ENCODE measurements at regions not wholly inside any gene's neighbourhood (a gene's known extent, or its start where the extent isn't known, plus 50 kb on each side); places are given as distances from the start of the nearest gene placed in this dataset.
"Not testable (repeated sequence)": the region's sequence is repeated elsewhere in the genome, so short reads cannot be mapped to it uniquely, and the experiment has no call there.

DNA sequence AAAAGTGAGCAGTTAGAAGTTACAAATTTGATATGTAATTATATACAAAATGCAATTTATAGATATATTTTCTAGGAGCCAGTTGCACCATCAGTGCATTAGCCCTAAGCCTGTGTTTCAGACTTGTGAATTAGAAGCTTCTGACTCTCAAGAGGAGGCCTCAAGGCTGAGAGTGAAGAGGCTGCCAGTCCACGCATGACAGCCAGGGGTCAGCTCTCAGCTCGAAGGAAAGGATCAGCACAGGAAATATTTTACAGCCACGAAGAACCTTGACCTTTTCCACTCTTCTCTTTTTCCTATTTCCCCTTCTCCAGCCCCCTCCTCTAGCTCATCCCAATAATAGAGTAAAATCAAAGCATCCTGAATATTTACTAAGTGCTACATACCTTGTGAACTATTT lies 642.4 kb downstream of the TRIML1 start:
- H3K9me3 ChIP-seq (replicated peaks; ENCODE audit: insufficient read depth, low read length): no peaks in the 10 kb centered on the region
- H4K20me1 ChIP-seq (ENCODE audit: insufficient read depth, low read length): no peaks in the 10 kb centered on the region
- H3K4me3 ChIP-seq (ENCODE audit: low read length): no peak overlapping the region
- H3K79me2 ChIP-seq (ENCODE audit: low read length): no peaks in the 10 kb centered on the region
- no peak overlapping the region for H3K27ac ChIP-seq (ENCODE audit: low read length)
- no peak overlapping the region for H3K9ac ChIP-seq (ENCODE audit: low read length)
- no peaks in the 10 kb centered on the region for H3K27me3 ChIP-seq (replicated peaks; ENCODE audit: insufficient read depth, low read length)
- TF ChIP-seq, protein P1, sequence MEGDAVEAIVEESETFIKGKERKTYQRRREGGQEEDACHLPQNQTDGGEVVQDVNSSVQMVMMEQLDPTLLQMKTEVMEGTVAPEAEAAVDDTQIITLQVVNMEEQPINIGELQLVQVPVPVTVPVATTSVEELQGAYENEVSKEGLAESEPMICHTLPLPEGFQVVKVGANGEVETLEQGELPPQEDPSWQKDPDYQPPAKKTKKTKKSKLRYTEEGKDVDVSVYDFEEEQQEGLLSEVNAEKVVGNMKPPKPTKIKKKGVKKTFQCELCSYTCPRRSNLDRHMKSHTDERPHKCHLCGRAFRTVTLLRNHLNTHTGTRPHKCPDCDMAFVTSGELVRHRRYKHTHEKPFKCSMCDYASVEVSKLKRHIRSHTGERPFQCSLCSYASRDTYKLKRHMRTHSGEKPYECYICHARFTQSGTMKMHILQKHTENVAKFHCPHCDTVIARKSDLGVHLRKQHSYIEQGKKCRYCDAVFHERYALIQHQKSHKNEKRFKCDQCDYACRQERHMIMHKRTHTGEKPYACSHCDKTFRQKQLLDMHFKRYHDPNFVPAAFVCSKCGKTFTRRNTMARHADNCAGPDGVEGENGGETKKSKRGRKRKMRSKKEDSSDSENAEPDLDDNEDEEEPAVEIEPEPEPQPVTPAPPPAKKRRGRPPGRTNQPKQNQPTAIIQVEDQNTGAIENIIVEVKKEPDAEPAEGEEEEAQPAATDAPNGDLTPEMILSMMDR (IDR thresholded peaks at IDR 0.05; ENCODE audit: low read length): peak; percentile 47
- no peak for TF ChIP-seq EZH2 (optimal IDR thresholded peaks at IDR 0.05; ENCODE audit: low read depth, low read length)
- H3K4me1 ChIP-seq (ENCODE audit: low read length): no peaks in the 10 kb centered on the region
- H3F3A ChIP-seq (ENCODE audit: insufficient read depth, low read length): no peaks in the 10 kb centered on the region
- H3K9me2 ChIP-seq (replicated peaks; ENCODE audit: insufficient read depth, low read length): no peaks in the 10 kb centered on the region
- no peaks in the 10 kb centered on the region for H3K36me3 ChIP-seq (replicated peaks; ENCODE audit: insufficient read depth, low read length)
- DNase-seq: peak; percentile 14
- H2AFZ ChIP-seq (ENCODE audit: low read length): no peak overlapping the region
- H3K4me2 ChIP-seq (ENCODE audit: low read depth, low read length): no peak overlapping the region

DNA sequence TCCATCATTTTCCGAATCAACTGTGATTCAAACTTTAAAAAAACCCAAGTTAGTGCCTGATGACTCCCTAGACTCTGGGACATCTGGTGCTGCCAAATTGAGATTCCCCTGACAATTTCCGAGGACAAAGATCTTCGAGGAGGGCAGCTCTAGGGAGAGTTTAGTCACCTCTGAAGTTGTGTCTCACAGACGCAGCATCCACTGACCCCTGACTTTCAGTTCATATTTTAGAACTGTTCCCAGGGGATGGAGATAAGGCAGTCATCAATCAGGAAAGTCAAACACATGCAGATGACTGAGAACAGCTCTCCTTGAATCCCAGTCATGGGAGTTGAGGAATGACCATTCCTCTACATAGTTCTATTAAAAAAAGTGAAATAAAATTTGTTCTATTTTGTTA lies 643.9 kb downstream of the TRIML1 start:
- Histone ChIP-seq H4K20me1 (ENCODE audit: insufficient read depth, low read length) (no peaks in the 10 kb centered on the region), H3K4me3 (ENCODE audit: low read length) (no peak overlapping the region), H3F3A (ENCODE audit: insufficient read depth, low read length) (no peaks in the 10 kb centered on the region), H3K36me3 (replicated peaks; ENCODE audit: insufficient read depth, low read length) (no peaks in the 10 kb centered on the region), H3K9ac (ENCODE audit: low read length) (no peak overlapping the region), H3K9me2 (replicated peaks; ENCODE audit: insufficient read depth, low read length) (no peaks in the 10 kb centered on the region), H3K27ac (ENCODE audit: low read length) (no peak overlapping the region), H3K27me3 (replicated peaks; ENCODE audit: insufficient read depth, low read length) (no peaks in the 10 kb centered on the region), H3K4me1 (ENCODE audit: low read length) (no peaks in the 10 kb centered on the region), H3K79me2 (ENCODE audit: low read length) (no peaks in the 10 kb centered on the region), H3K4me2 (ENCODE audit: low read depth, low read length) (no peak overlapping the region), H2AFZ (ENCODE audit: low read length) (no peak overlapping the region), H3K9me3 (replicated peaks; ENCODE audit: insufficient read depth, low read length) (no peaks in the 10 kb centered on the region)
- DNase-seq: no peak
- TF ChIP-seq, protein P1 (IDR thresholded peaks at IDR 0.05; ENCODE audit: low read length): no peak
- TF ChIP-seq EZH2 (optimal IDR thresholded peaks at IDR 0.05; ENCODE audit: low read depth, low read length) (no peak), EZH2phosphoT487 (IDR thresholded peaks at IDR 0.05; ENCODE audit: low read length) (no peak)

DNA sequence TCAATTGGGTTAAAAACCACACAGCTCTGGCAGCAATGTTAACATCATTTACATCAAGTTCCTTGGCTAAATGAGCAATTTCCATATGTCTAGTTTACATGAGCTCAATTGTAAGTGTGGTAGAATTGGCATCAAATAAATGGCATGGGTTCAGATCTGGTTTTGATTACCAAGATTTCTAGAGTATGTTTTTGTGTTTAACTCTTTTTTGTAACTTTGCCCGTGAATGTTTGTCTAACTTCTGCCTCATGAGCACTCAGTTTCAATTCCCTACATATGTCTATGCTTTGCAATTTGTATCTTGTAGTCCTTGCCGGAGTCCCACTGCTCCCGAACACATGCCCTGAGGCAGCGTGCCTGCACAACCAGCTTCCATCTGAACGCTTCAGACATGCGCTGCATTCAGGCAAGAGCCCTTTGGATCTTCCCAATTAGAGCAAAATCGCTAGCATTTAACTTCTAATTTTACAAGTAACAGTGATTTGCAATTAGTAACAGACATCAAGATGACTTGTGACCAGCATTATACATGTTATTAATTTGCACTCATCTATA lies 644.4 kb downstream of the TRIML1 start:
- H3K9me3 ChIP-seq (replicated peaks; ENCODE audit: insufficient read depth, low read length): no peaks in the 10 kb centered on the region
- no peaks in the 10 kb centered on the region for H3F3A ChIP-seq (ENCODE audit: insufficient read depth, low read length)
- no peak overlapping the region for H3K4me2 ChIP-seq (ENCODE audit: low read depth, low read length)
- no peak for DNase-seq
- no peak overlapping the region for H2AFZ ChIP-seq (ENCODE audit: low read length)
- no peak for TF ChIP-seq EZH2 (optimal IDR thresholded peaks at IDR 0.05; ENCODE audit: low read depth, low read length)
- no peak for TF ChIP-seq EZH2phosphoT487 (IDR thresholded peaks at IDR 0.05; ENCODE audit: low read length)
- TF ChIP-seq, protein P1 (IDR thresholded peaks at IDR 0.05; ENCODE audit: low read length): no peak
- H3K4me3 ChIP-seq (ENCODE audit: low read length): no peak overlapping the region
- no peak overlapping the region for H3K27ac ChIP-seq (ENCODE audit: low read length)
- H3K79me2 ChIP-seq (ENCODE audit: low read length): no peaks in the 10 kb centered on the region
- no peaks in the 10 kb centered on the region for H3K4me1 ChIP-seq (ENCODE audit: low read length)
- no peaks in the 10 kb centered on the region for H3K36me3 ChIP-seq (replicated peaks; ENCODE audit: insufficient read depth, low read length)
- H3K27me3 ChIP-seq (replicated peaks; ENCODE audit: insufficient read depth, low read length): no peaks in the 10 kb centered on the region
- no peaks in the 10 kb centered on the region for H3K9me2 ChIP-seq (replicated peaks; ENCODE audit: insufficient read depth, low read length)
- H3K9ac ChIP-seq (ENCODE audit: low read length): no peak overlapping the region
- H4K20me1 ChIP-seq (ENCODE audit: insufficient read depth, low read length): no peaks in the 10 kb centered on the region

DNA sequence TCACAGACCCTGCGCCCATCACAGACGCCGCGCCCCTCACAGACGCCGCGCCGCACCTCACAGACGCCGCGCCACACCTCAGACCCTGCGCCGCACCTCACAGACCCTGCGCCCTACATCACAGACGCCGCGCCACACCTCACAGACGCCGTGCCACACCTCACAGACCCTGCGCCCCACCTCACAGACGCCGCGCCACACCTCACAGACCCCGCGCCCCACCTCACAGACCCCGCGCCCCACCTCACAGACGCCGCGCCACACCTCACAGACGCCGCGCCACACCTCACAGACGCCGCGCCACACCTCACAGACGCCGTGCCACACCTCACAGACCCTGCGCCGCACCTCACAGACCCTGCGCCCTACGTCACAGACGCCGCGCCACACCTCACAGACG lies 657.4 kb downstream of the TRIML1 start:
- H3K4me3 ChIP-seq (ENCODE audit: low read length); H3K9ac ChIP-seq (ENCODE audit: low read length); DNase-seq; H3K79me2 ChIP-seq (ENCODE audit: low read length); H3K36me3 ChIP-seq (replicated peaks; ENCODE audit: insufficient read depth, low read length); H4K20me1 ChIP-seq (ENCODE audit: insufficient read depth, low read length); H2AFZ ChIP-seq (ENCODE audit: low read length); H3K27ac ChIP-seq (ENCODE audit: low read length); H3K4me2 ChIP-seq (ENCODE audit: low read depth, low read length); H3K9me2 ChIP-seq (replicated peaks; ENCODE audit: insufficient read depth, low read length); H3K27me3 ChIP-seq (replicated peaks; ENCODE audit: insufficient read depth, low read length); H3K9me3 ChIP-seq (replicated peaks; ENCODE audit: insufficient read depth, low read length); H3F3A ChIP-seq (ENCODE audit: insufficient read depth, low read length); H3K4me1 ChIP-seq (ENCODE audit: low read length): not testable (repeated sequence)

DNA sequence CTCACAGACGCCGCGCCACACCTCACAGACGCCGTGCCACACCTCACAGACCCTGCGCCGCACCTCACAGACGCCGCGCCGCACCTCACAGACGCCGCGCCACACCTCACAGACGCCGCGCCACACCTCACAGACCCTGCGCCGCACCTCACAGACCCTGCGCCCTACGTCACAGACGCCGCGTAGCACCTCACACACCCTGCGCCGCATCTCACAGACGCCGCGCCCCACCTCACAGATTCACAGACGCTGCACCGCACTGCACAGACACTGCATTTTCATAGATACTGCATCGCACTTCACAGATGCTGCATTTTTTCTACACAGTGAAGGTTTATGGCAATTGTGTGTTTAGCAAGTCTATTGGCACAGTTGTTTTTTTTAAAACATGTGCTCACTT lies 657.8 kb downstream of the TRIML1 start:
- not testable (repeated sequence) for DNase-seq; H4K20me1 ChIP-seq (ENCODE audit: insufficient read depth, low read length); H3K27ac ChIP-seq (ENCODE audit: low read length); H3F3A ChIP-seq (ENCODE audit: insufficient read depth, low read length); H3K27me3 ChIP-seq (replicated peaks; ENCODE audit: insufficient read depth, low read length); H3K36me3 ChIP-seq (replicated peaks; ENCODE audit: insufficient read depth, low read length); H3K4me1 ChIP-seq (ENCODE audit: low read length); H3K9me2 ChIP-seq (replicated peaks; ENCODE audit: insufficient read depth, low read length); H3K4me3 ChIP-seq (ENCODE audit: low read length); H2AFZ ChIP-seq (ENCODE audit: low read length); H3K79me2 ChIP-seq (ENCODE audit: low read length); H3K9me3 ChIP-seq (replicated peaks; ENCODE audit: insufficient read depth, low read length); H3K9ac ChIP-seq (ENCODE audit: low read length); H3K4me2 ChIP-seq (ENCODE audit: low read depth, low read length)
